K562 (cell line): ENCODE measurements at regions not wholly inside any gene's neighbourhood (a gene's known extent, or its start where the extent isn't known, plus 50 kb on each side); places are given as distances from the start of the nearest gene placed in this dataset.

Source experiments
- ATAC-seq: fragments of 200-7000 bp; cut with Tn5 transposase; 3 replicates; pipeline ENCODE4 v1.9.1; 2020; ENCODE audit warnings: moderate library complexity
- BruUV-seq: library from RNA; stranded (reverse); fragments of 400-500 nt; replicated peaks from 2 replicates; lab custom pipeline; 2021; lab: Mats Ljungman, UMichigan
- CTCF ChIA-PET: fragments of 300-600 bp; formaldehyde crosslinking; extraction: SDS; loops from one replicate; lab custom pipeline; 2021; ENCODE audit warnings: low intra/inter-chr PET ratio; lab: Yijun Ruan, JAX
- POLR2A ChIA-PET: fragments of 300-600, 350-650 bp; sonication (Branson Sonifier 250); formaldehyde crosslinking; extraction: SDS; loops from one replicate; lab custom pipeline; 2021; ENCODE audit warnings: antibody characterized with exemption, inconsistent platforms; lab: Yijun Ruan, JAX
- DNase-seq, 4 experiments: peaks; one replicate each; pipeline versions ENCODE4 v3.0.0 to v3.0.0-alpha.2; 2011 to 2018; ENCODE audit warnings: low spot score in 3 of 4, mixed read lengths in 3 of 4; ENCODE audit errors: extremely low read depth in 1 of 4
- FAIRE-seq: peaks from 2 replicates; lab custom pipeline; 2011; peaks lifted over from hg19 to GRCh38; lab: Jason Lieb, UNC
- H2AFZ ChIP-seq: 2 replicates; pipeline ENCODE4 v1.6.0; 2011; ENCODE audit warnings: low read depth, low read length, control low read depth, inconsistent platforms
- H3K27ac ChIP-seq: fragments of 200-600 bp; 3 replicates; pipeline ENCODE4 v1.8.0; 2011; ENCODE audit warnings: low read depth, mild to moderate bottlenecking, control low read depth, inconsistent platforms, low read length, moderate library complexity, mixed read lengths; ENCODE audit errors: extremely low read depth
- H3K27me3 ChIP-seq, 2 experiments: fragments of 300-600 bp in 1 of 2; 2 replicates in 1 of 2; 3 replicates in 1 of 2; pipeline versions ENCODE4 v1.6.0 to v1.8.0; 2011; ENCODE audit warnings: inconsistent platforms in 2 of 2, low read length in 2 of 2, mild to moderate bottlenecking in 1 of 2, mixed read lengths in 1 of 2, moderate library complexity in 1 of 2; ENCODE audit not compliant: control insufficient read depth in 2 of 2, insufficient read depth in 2 of 2
- H3K36me3 ChIP-seq: fragments of 300-600 bp; 3 replicates; pipeline ENCODE4 v1.8.0; 2011; ENCODE audit warnings: mild to moderate bottlenecking, low read length, inconsistent platforms; ENCODE audit not compliant: control insufficient read depth, insufficient read depth
- H3K4me1 ChIP-seq, 2 experiments: fragments of 200-600 bp in 1 of 2; replicated peaks in 1 of 2; 2 replicates in 1 of 2; 3 replicates in 1 of 2; pipeline versions ENCODE4 v1.5.1 to v1.8.0; 2011; ENCODE audit warnings: inconsistent platforms in 2 of 2, low read length in 2 of 2, mild to moderate bottlenecking in 1 of 2, mixed read lengths in 1 of 2, moderate library complexity in 1 of 2; ENCODE audit not compliant: control insufficient read depth in 2 of 2, insufficient read depth in 2 of 2
- H3K4me2 ChIP-seq: 2 replicates; pipeline ENCODE4 v1.6.1; 2011; ENCODE audit warnings: low read length, control low read depth, inconsistent platforms, mixed read lengths; ENCODE audit not compliant: insufficient read depth
- H3K4me3 ChIP-seq: fragments of 200-600 bp; sonication (generic), shearing (Covaris generic); 2 replicates; pipeline ENCODE4 v1.5.1; 2016; ENCODE audit warnings: control low read depth, inconsistent platforms
- H3K79me2 ChIP-seq: fragments of 200-600 bp; 3 replicates; pipeline ENCODE4 v1.8.0; 2011; ENCODE audit warnings: low read length, inconsistent platforms; ENCODE audit not compliant: control insufficient read depth, insufficient read depth
- H3K9ac ChIP-seq, 2 experiments: 2 replicates each; pipeline versions ENCODE4 v1.6.0 to v1.6.1; 2011; ENCODE audit warnings: low read depth in 2 of 2, low read length in 2 of 2, control low read depth in 1 of 2, inconsistent platforms in 1 of 2, mild to moderate bottlenecking in 1 of 2, mixed read lengths in 1 of 2; ENCODE audit not compliant: insufficient read depth in 1 of 2
- H3K9me1 ChIP-seq: one replicate; pipeline ENCODE4 v1.6.0; 2011; ENCODE audit warnings: inconsistent platforms, mild to moderate bottlenecking, low read length, moderate library complexity; ENCODE audit not compliant: control insufficient read depth, insufficient read depth
- H3K9me3 ChIP-seq: replicated peaks from 2 replicates; pipeline ENCODE4 v1.5.1; 2011; ENCODE audit warnings: low read depth, low read length, inconsistent platforms; ENCODE audit not compliant: control insufficient read depth, insufficient read depth
- H4K20me1 ChIP-seq: replicated peaks from 2 replicates; pipeline ENCODE4 v1.6.1; 2011; ENCODE audit warnings: low read length, inconsistent platforms, mixed read lengths; ENCODE audit not compliant: control insufficient read depth, insufficient read depth
- CBFA2T2 ChIP-seq: fragments of 450-650 bp; conservative IDR thresholded peaks from 2 replicates; pipeline ENCODE4 v1.6.1; 2017; ENCODE audit warnings: mild to moderate bottlenecking
- EP300 ChIP-seq: IDR thresholded peaks from 2 replicates; pipeline ENCODE4 v1.6.1; 2012; ENCODE audit warnings: low read length, improper control_type of control experiment
- ESRRA ChIP-seq: fragments of 450-650 bp; IDR thresholded peaks from 2 replicates; pipeline ENCODE4 v1.6.1; 2014; ENCODE audit warnings: low read depth, mild to moderate bottlenecking, moderate library complexity, borderline replicate concordance
- KDM5B ChIP-seq: fragments of 200-600 bp; sonication (generic); IDR thresholded peaks from 2 replicates; pipeline ENCODE4 v1.6.1; 2012; ENCODE audit warnings: low read depth, mild to moderate bottlenecking, moderate library complexity, low read length, control low read depth, inconsistent platforms; ENCODE audit not compliant: insufficient replicate concordance
- MAX ChIP-seq: sonication (generic); formaldehyde crosslinking; IDR thresholded peaks from 2 replicates; pipeline ENCODE4 v1.9.0; 2022; ENCODE audit warnings: mild to moderate bottlenecking, missing genetic modification reagents
- RBM39 ChIP-seq: fragments of 200-400 bp; formaldehyde crosslinking; optimal IDR thresholded peaks from 2 replicates; pipeline ENCODE3; 2018; ENCODE audit warnings: low read depth, low read length
- REST ChIP-seq, 2 experiments: fragments of 450-650 bp; formaldehyde crosslinking in 1 of 2; IDR thresholded peaks; 2 replicates each; pipeline versions ENCODE4 v1.4.0 to v1.6.1; 2014 to 2020; ENCODE audit warnings: mild to moderate bottlenecking in 2 of 2, borderline replicate concordance in 1 of 2, low read depth in 1 of 2
- SREBF1 ChIP-seq: fragments of 150-350 bp; IDR thresholded peaks from 2 replicates; pipeline ENCODE4 v1.6.1; 2014; ENCODE audit warnings: antibody characterized with exemption, low read depth, low read length, borderline replicate concordance
- STAG1 ChIP-seq: sonication (generic); formaldehyde crosslinking; IDR thresholded peaks from 2 replicates; pipeline ENCODE4 v1.5.0; 2020; ENCODE audit warnings: missing genetic modification reagents, borderline replicate concordance
- ZFX ChIP-seq: sonication (generic); formaldehyde crosslinking; IDR thresholded peaks from 2 replicates; pipeline ENCODE4 v1.8.0; 2022; ENCODE audit warnings: mild to moderate bottlenecking, missing genetic modification reagents, moderate library complexity
- ZNF444 ChIP-seq: fragments of 250-450 bp; sonication (Bioruptor Pico); IDR thresholded peaks from 2 replicates; pipeline ENCODE4 v1.4.0; 2020; ENCODE audit warnings: mild to moderate bottlenecking, moderate library complexity
- ZSCAN32 ChIP-seq: fragments of 450-650 bp; formaldehyde crosslinking; IDR thresholded peaks from 2 replicates; pipeline ENCODE4 v1.4.0; 2020; ENCODE audit warnings: mild to moderate bottlenecking, moderate library complexity
- WGBS: fragments of 100-300 bp; shearing (Covaris generic); methylation state at CpG from one replicate; pipeline ENCODE4 v1.1.6; 2016; ENCODE audit warnings: low coverage, mixed read lengths; ENCODE audit not compliant: insufficient coverage; ENCODE audit errors: missing lambda C conversion rate; 5-methylcytosine and 5-hydroxymethylcytosine counted together
- in situ Hi-C: fragments of 300-500 bp; cut with MboI; formaldehyde crosslinking; loops from 4 replicates; pipeline ENCODE4 v1.15.0; 2018; ENCODE audit warnings: inconsistent platforms, mixed read lengths
- intact Hi-C: fragments of 100-400 bp; cut with micrococcal nuclease; formaldehyde crosslinking; loops from 2 replicates; pipeline ENCODE4 v1.14.2; 2022

GRCh38 chr6:21918666-21919065 is 325.1 kb downstream of the SOX4 start:
- 3% methylated on average over 4 of the region's 4 CpGs for WGBS
- ATAC-seq = no peak
- intact Hi-C loops = no loop called here

More at GRCh38 chr6:21918666-21919065, 325.1 kb downstream of the SOX4 start:
- peaks cover 0 to 6% of the 10 kb centered on the region in 2 experiments; a peak in 2 of 5 replicates for H3K4me1 ChIP-seq
- H4K20me1 ChIP-seq = no peaks in the 10 kb centered on the region
- no peak for FAIRE-seq
- TF ChIP-seq SREBF1 = no peak
- TF ChIP-seq CBFA2T2 = no peak
- TF ChIP-seq ZSCAN32 = no peak
- TF ChIP-seq ZFX = no peak
- TF ChIP-seq MAX = no peak
- TF ChIP-seq ESRRA = no peak
- TF ChIP-seq RBM39 = no peak
- TF ChIP-seq EP300 = no peak
- TF ChIP-seq REST (IDR thresholded peaks at IDR 0.05; ENCODE audit: borderline replicate concordance) = no peak
- TF ChIP-seq REST (CRISPR knock-in tag; IDR thresholded peaks at IDR 0.05; ENCODE audit: low read depth) = no peak
- TF ChIP-seq KDM5B = no peak
- no peak for TF ChIP-seq ZNF444 (CRISPR knock-in tag)
- no peak for TF ChIP-seq STAG1 (CRISPR knock-in tag)
- ChIA-PET CTCF (no interaction called here), POLR2A (interaction anchor here (0.8 kb wide), 1 partner anchor 291 kb away, joined by 3 read pairs; no protein-coding TSS in a partner anchor)
- no peak overlapping the region for H3K9ac ChIP-seq
- H3K36me3 ChIP-seq = no peaks in the 10 kb centered on the region; the same call in 2 of the 3 replicates
- H3K79me2 ChIP-seq = no peaks in the 10 kb centered on the region
- no TSS peak for BruUV-seq
- H3K27me3 ChIP-seq = peaks cover 0 to 4% of the 10 kb centered on the region in 2 experiments; a peak in 1 of 5 replicates
- H3K9me1 ChIP-seq = no peaks in the 10 kb centered on the region
- H3K4me3 ChIP-seq = no peak overlapping the region
- no peak for DNase-seq
- no peak overlapping the region for H3K27ac ChIP-seq
- H3K9me3 ChIP-seq = no peaks in the 10 kb centered on the region
- no peak overlapping the region for H3K4me2 ChIP-seq
- no peak overlapping the region for H2AFZ ChIP-seq
- in situ Hi-C loops = no loop called here
